Medulla oblongata (tissue), 1 donor: ENCODE measurements at regions not wholly inside any gene's neighbourhood (a gene's known extent, or its start where the extent isn't known, plus 50 kb on each side); places are given as distances from the start of the nearest gene placed in this dataset.
A peak's percentile ranks its signal among the peaks of the same experiment; 100 is the strongest.

ENCODE experiments used
- DNase-seq: peaks from one replicate; pipeline ENCODE4 v3.0.0-alpha.2; 2015; ENCODE audit errors: extremely low spot score

DNA sequence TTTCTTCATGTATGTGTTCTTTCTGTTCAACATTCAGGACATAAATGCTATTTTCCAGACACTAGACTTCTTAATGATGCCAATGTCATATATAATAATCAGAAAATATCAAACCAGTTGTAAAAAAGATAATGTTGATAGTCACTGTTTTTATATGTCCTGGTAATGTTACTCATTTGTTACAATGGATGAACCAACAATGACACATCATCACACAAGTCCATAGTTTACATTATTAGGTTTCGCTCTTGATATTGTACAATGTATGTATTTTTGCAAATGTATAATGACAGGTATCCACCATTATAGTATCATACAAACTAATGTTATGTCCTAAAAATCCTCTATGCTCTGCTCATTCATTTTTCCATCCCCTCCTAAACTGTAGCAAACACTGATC is 243.8 kb upstream of the CDIN1 start:
- DNase-seq, result no peak

- DNase-seq, result no peak
These were observed 234.5 kb upstream of the CDIN1 start for GRCh38 chr15:36344887-36345286.

GRCh38 chr15:36347272-36347858 is 232.1 kb upstream of the CDIN1 start:
- DNase-seq, result no peak

DNA sequence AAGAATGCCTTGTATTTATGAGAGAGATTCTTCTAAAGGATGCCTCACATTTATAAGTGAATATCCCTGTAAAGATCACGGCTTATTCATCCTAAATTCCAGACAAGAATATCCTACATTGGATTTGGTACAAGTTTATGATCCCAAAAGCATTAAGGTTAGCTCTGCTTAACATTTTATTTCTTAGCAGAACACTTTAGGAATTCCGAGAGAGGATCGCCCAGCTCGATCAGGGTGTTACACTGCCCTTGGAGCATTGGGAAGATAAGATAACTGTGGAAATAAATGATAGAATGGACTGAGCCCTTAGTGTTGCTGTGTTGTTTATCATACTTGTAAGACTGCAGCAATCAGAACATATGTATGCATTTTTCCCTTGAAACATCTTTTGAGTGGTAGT is 223.0 kb upstream of the CDIN1 start:
- no peak for DNase-seq

DNA sequence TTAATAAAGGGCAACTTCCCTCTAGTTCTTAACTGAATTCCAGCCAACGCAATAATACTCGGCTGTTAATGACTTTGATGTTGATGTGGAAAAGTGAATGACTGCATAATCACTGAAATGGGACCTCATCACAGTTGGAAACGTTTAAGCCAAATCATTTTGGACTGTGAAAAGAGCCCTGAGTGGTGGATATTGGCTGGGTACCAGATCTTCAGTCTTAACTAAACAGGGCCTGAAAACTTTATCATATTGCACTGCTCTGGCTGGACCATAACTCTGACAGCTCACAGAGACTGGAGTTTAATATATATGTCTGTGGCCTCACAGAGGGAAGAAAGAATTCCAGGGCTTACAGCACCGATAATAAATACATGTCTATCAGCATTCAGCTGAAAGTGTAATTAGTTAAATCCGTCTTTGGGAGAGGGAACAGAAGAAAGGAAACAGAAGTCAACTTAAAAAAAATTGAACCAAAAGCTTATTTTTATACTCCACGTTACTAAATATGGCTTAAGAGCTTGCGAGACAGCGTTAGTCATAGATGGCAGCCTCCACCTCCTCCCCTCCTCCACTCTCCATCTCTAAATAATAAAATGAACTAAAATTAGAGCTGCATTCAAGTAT is 222.3 kb upstream of the CDIN1 start:
- DNase-seq, result no peak

- no peak for DNase-seq
These were observed 221.3 kb upstream of the CDIN1 start for GRCh38 chr15:36358094-36358493.

- no peak for DNase-seq
These were observed 220.9 kb upstream of the CDIN1 start for GRCh38 chr15:36358523-36358922.

- DNase-seq, result no peak
These were observed 220.1 kb upstream of the CDIN1 start for GRCh38 chr15:36359286-36359685.

GRCh38 chr15:36361351-36361870 is 218.0 kb upstream of the CDIN1 start:
- no peak for DNase-seq

DNA sequence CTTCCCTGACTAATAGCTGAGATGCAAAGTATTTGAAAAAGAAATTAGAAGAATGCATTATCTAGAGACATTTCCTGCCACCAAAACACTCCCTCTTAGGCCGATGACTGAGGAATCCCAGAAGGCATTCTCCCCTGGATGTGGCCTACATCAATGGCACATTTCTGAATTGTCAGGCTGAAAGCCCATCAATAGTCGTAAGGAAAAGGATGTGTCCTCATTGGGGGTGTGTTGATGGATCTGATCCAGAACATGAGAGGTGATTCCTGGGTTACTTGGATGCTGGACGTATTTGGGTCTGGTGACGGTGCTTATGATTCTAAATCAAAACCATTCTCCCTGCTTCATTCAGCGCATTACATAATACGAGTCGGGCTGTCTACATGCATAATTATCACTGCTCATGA is 216.9 kb upstream of the CDIN1 start:
- no peak for DNase-seq

GRCh38 chr15:36363335-36363734 is 216.1 kb upstream of the CDIN1 start:
- DNase-seq, result peak; percentile 7

DNA sequence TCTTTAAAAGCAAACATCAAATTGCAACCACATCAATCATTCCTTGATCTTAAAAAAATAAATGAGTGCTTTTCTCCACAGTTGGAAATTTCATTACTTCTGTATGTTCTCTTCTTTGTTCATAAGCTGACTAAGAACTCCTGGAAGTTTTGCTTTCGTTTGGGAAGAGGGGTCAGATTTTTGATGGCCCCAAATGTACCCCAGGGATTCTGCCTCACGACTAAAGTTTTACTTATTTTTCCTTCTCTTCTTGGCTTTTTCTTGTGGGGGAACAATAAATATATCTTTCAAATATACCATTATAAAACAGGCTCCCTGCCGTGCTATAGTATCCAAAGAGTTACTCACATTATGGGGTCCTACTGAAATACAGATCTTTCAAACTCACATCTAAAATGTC is 215.0 kb upstream of the CDIN1 start:
- no peak for DNase-seq

DNA sequence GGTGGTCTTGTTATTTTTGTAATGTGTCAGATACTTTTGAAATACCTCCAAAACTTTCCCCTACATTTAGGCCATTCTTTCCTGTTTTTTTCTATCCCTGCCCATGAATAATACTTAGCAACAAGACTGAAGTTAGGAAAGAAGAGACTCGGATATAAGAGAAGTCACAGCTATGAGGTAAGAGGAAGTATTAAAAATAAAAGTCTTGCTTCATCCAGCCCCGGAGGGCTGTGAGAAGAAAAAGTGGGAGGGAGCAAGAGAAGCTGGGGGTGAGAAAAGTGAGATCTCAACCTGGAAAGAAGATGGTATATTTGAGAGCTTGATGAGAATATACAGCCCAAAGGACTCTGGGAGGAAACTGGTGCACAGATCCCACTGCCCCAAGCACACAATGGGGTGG is 213.5 kb upstream of the CDIN1 start:
- no peak for DNase-seq

- DNase-seq, result no peak
These were observed 209.2 kb upstream of the CDIN1 start for GRCh38 chr15:36370051-36370730.

DNA sequence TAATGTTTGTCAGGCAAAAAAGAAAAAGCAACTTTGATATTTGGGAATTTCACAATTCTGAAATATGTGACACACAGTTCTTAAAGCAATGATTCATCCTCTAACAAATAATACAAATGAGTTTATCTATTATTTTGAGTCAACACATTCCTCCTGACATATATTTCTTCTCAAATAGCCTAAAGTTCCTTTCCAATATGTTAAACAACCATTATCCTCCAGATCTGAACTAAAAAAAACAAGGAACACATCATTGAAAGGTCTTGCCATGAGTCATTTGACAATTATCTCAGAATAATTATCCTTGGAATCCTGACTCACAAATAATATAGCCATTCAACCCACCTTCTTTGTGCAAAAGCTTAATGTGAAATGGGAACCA is 208.7 kb upstream of the CDIN1 start:
- no peak for DNase-seq

DNA sequence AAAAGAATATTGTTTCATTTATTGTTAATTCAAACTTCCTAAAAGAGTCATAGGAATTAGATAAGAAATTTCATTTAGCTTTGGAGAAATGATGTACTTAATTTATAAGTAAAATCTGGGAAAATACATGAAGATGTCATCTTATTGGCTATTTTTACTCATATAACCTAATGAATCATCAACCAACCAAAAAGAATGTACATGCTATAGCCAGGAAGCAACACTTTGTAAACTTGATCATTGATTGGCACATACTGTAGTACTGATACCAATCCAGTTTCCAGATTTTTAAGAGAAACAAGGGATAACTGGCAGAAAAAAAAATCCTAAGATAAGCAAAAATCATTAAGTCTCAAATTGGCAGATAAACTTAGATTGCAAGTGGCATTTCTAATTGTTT is 207.9 kb upstream of the CDIN1 start:
- DNase-seq, result no peak

GRCh38 chr15:36372968-36373367 is 206.5 kb upstream of the CDIN1 start:
- DNase-seq, result no peak

DNA sequence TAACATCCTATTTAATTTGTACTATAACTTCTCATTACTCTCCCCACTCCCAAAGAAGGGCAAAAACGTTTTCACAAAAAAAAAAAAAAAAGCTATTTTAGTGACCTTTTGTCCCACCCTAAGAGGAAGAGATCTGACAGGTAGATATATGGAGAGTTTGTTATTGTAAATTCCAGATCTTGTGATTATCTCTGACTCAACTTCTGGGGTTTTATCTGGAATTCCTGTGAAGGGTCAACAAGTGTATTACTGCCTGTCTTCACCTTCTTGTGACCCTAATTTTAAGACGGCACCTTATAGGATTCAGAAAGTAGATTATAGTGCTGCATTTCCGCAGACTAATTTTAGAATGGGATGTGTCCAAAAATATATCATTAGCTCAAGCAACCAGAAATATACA is 205.9 kb upstream of the CDIN1 start:
- no peak for DNase-seq

DNA sequence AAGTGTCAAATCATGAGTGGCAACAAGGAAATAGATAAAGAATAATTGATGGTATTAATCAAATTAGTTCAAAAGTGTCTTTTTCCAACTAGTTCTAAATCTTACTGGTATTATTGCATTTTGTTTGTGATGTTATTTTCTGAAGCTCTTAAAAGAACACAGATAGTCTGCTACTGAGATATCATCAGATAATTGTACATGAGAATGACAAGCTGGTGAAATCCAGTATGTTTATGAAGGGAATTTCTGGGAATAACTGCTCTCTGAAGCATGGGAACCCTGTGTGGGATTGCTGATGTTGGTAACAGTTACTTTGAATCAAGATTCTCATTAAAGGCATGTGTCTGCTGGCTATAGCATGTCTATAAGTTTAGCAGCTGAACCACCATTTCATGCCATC is 190.3 kb upstream of the CDIN1 start:
- no peak for DNase-seq

DNA sequence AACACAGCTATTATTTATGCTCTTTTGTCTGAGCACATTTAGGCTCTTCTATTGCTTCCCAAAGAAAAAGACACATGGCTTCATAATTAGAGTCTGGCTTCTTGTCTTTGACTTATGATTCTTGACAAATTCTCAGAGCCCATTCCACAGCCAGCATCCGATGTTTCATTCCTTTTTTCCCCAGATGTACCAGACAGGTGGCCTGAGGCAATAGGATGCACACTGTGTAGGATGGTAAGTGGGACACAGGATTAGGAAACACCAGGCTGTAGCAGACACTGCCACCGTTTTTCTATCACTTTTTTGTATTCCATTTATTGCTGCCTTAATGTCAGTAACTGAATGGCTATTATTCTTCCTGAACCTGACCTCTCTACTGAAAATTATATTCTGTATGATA is 188.9 kb upstream of the CDIN1 start:
- DNase-seq, result no peak

DNA sequence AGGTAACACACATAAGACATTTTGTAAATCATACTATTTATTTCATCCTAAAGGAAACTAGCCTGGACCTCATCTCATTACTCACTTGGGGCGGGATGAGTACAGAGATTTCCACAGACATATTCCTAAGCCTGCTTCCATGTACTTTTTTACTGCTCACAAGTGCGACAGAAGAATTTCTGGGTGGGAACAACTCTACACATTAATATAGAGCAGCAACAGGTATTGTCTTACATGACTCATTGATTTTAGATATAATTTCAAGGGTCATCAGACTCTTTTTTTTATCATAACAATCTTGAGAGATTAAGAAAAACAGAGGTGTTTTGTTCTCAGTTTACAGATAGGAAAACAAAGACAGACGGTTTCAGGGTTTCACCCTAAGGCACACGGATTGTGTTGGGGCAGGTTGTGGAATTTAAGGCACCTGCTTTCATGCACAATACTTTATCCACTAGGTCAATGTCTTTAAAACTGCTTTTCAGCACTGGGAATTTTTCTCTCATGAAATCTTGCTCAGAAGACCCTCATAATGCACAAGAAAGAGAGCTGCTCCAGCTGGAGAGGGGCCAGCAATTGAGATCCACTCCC is 186.7 kb upstream of the CDIN1 start:
- DNase-seq, result no peak

GRCh38 chr15:36398212-36398611 is 181.2 kb upstream of the CDIN1 start:
- no peak for DNase-seq

DNA sequence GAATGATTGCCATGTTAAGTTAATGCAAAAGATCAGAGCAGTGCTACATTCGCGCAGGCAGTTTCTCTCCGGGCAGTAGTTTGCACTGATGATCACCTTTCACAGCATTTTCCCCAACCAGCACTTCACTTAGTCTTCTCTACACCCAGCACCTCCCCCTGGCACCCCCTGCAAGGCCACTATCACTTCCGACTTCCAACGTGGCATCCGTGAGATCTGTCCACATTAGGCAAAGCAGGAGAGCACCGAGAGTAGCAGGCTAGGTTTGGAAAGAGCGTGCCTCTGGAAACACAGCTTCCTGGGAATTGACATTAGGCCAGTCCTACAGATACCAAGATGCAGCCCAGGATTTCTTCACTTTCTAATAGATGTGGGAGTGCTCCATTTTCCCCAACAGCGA is 180.2 kb upstream of the CDIN1 start:
- no peak for DNase-seq
